ENCODE measurements at regions not wholly inside any gene's neighbourhood (a gene's known extent, or its start where the extent isn't known, plus 50 kb on each side); places are given as distances from the start of the nearest gene placed in this dataset.

DNA sequence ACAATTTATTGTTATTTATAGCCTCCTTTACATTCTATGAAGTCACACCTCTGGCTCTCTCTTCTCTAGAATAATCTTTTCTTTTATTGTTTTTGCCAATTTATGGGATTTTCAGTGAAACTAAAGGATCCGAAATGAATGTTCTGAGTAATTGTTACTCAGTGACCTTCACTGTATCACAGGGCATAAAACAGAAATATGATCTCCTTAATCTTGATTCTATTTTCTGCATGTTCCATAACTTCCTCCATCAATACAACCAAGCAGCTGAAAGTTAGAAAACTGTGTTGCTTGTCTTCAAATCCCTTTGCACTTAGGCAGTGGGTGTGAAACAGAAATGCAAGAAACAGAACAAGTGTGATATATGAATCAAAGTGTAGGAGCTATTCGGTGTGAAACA lies 57.4 kb upstream of the FERD3L start:
- DNase-seq (ENCODE audit: low read depth in 1 of 2, low spot score in 1 of 2) (no peak), FAIRE-seq (no peak)

More for the DNA sequence above, 57.4 kb upstream of the FERD3L start:
- 15% methylated on average over 2 of the region's 2 CpGs for WGBS (ENCODE audit: missing lambda C conversion rate)
- CTCF ChIA-PET = no interaction called here
- POLR2A ChIA-PET = no interaction called here
- no peak for ATAC-seq
- TF ChIP-seq RCOR1 (IDR thresholded peaks at IDR 0.05; ENCODE audit: low read depth, low read length) (no peak), CBX8 (IDR thresholded peaks at IDR 0.05) (no peak), SREBF2 (IDR thresholded peaks at IDR 0.05) (no peak), FOSL2 (IDR thresholded peaks at IDR 0.05) (no peak), FOSL2 (CRISPR knock-in tag; IDR thresholded peaks at IDR 0.05) (no peak), FOSB (CRISPR knock-in tag; IDR thresholded peaks at IDR 0.05) (no peak), BHLHE40 (IDR thresholded peaks at IDR 0.05; ENCODE audit: low read depth, low read length) (no peak), RNF2 (IDR thresholded peaks at IDR 0.05; ENCODE audit: borderline replicate concordance, low read depth) (no peak), SMC3 (IDR thresholded peaks at IDR 0.05) (no peak), POLR2A (IDR thresholded peaks at IDR 0.05; ENCODE audit: low read length) (no peak), HOXB5 (CRISPR knock-in tag; IDR thresholded peaks at IDR 0.05) (no peak), HOXB13 (CRISPR knock-in tag; IDR thresholded peaks at IDR 0.05; ENCODE audit: low read depth) (no peak), EHF (CRISPR knock-in tag; IDR thresholded peaks at IDR 0.05) (no peak), RARB (CRISPR knock-in tag; IDR thresholded peaks at IDR 0.05) (no peak)
- TF ChIP-seq, protein P1, sequence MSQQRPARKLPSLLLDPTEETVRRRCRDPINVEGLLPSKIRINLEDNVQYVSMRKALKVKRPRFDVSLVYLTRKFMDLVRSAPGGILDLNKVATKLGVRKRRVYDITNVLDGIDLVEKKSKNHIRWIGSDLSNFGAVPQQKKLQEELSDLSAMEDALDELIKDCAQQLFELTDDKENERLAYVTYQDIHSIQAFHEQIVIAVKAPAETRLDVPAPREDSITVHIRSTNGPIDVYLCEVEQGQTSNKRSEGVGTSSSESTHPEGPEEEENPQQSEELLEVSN (IDR thresholded peaks at IDR 0.05; ENCODE audit: borderline replicate concordance, low read depth) = no peak
- TF ChIP-seq, protein P2, sequence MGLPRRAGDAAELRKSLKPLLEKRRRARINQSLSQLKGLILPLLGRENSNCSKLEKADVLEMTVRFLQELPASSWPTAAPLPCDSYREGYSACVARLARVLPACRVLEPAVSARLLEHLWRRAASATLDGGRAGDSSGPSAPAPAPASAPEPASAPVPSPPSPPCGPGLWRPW (IDR thresholded peaks at IDR 0.05) = no peak
- Histone ChIP-seq H3K4me3 (no peak overlapping the region), H3K27ac (no peak overlapping the region), H3K4me2 (no peak overlapping the region), H3K4me1 (no peaks in the 10 kb centered on the region), H3K9me3 (no peaks in the 10 kb centered on the region)

All from A549 (cell line).